ENCODE measurements at regions not wholly inside any gene's neighbourhood (a gene's known extent, or its start where the extent isn't known, plus 50 kb on each side); places are given as distances from the start of the nearest gene placed in this dataset.
"Not testable (repeated sequence)": the region's sequence is repeated elsewhere in the genome, so short reads cannot be mapped to it uniquely, and the experiment has no call there.

DNA sequence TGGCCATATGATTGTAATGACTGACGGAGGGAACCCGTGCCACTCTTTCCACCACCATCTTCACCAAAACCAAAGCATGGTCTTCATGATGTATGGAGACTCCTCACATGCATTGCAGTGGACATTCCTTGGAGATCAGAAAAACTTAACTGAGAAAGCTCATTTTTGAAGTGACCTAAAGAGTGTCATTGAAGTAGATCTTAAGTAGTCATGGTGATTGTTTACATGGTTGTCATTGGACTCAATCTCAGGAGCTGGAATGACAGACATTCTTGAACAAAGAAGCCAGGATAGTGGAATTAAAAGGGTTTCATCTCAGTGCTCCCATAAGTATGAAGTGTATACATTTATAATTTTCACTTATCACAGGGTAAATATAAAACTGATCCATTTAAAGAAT is 236.7 kb upstream of the IPO5 start:
- in situ Hi-C loops (cut with MboI; ENCODE audit: low sequenced_read_pairs): no loop called here

GRCh38 chr13:97719736-97720135 is 233.7 kb upstream of the IPO5 start:
- in situ Hi-C loops (cut with MboI; ENCODE audit: low sequenced_read_pairs): no loop called here

DNA sequence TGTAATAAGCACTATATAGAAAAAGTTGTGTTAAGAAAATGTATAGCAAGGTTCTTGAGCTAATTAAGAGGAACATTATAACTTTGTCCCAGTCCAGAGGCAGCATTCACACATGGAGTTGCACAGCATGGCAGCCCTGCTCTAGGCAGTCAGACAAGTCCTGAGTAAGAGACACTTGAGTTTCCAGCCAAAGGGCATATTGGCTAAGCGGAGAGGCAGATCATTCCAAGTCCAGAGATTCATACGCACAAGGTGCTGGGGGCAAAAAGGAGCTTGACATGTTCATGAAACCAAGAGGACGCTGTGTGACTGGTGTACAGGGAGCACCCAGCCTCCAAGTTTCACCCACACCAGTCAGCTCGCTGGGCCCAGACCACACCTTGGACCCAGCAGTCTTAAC is 232.6 kb upstream of the IPO5 start:
- in situ Hi-C loops (cut with MboI; ENCODE audit: low sequenced_read_pairs): no loop called here

DNA sequence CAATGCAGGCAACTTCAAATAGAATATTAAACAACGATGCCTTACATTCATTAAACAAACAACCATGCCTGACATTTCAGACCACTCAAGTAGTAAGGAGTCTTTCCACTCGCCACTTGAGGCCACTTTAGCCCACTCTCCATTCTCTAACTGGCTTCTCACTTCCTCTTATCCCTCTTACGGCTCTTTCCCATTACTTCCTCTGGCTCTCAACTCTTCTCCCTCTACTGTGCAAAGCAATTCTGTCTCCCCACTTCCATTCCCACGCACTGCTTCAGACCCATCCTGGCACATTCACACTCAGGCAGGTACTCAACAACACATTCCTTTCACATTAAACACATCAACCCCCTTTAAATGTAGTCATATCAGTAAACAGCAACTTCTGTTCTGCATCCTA is 229.8 kb upstream of the IPO5 start:
- in situ Hi-C loops (cut with MboI; ENCODE audit: low sequenced_read_pairs): no loop called here

GRCh38 chr13:97724450-97724849 is 229.0 kb upstream of the IPO5 start:
- in situ Hi-C loops (cut with MboI; ENCODE audit: low sequenced_read_pairs): no loop called here

DNA sequence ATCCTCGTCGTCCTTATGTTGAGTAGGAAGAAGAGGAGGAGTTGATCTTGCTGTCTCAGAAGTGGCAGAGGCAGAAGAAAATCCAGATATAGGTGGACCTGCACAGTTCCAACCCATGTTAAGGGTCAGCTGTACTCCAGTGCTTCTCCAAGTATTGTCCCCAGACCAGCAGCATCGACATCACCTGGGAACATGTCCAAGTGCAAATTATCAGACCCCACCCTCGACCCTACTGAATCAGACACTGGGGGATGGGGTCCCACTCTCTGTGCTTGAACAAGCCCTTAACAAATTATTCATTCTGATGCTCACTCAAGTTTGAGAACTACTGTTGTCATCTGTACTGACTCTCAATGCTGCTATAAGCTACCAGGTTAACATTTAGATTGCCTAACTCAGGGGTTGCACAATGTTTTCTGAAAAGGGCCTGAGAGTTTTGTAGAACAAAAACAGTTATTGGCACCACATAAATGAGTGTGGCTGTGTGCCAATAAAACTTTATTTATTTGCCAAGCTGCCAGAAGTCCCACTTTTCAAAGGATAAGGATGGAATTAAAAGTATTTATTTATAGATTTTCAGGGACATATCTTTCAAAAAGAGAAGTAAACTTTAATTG is 226.7 kb upstream of the IPO5 start:
- in situ Hi-C loops (cut with MboI; ENCODE audit: low sequenced_read_pairs): no loop called here

GRCh38 chr13:97727991-97728390 is 225.5 kb upstream of the IPO5 start:
- in situ Hi-C loops (cut with MboI; ENCODE audit: low sequenced_read_pairs): no loop called here

GRCh38 chr13:97736436-97736835 is 217.0 kb upstream of the IPO5 start:
- in situ Hi-C loops (cut with MboI; ENCODE audit: low sequenced_read_pairs): no loop called here

DNA sequence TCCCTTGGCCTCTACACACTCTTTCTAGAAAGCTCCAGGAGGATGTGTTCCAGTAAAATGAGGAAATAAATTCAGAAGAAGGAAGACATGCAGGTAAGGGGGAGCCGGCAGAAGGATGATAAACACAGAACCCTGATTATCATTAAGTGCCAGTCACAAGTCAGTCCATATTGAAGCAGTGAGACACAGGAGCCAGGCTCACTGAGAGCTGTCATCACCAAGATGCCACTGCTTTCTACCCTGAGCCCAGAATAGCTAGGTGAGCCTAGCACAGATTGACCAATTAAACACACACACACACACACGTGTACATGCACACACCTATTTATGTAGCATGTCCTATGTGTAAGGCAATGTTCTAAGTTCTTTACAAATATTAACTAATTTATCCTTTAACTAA is 211.4 kb upstream of the IPO5 start:
- in situ Hi-C loops (cut with MboI; ENCODE audit: low sequenced_read_pairs): no loop called here

DNA sequence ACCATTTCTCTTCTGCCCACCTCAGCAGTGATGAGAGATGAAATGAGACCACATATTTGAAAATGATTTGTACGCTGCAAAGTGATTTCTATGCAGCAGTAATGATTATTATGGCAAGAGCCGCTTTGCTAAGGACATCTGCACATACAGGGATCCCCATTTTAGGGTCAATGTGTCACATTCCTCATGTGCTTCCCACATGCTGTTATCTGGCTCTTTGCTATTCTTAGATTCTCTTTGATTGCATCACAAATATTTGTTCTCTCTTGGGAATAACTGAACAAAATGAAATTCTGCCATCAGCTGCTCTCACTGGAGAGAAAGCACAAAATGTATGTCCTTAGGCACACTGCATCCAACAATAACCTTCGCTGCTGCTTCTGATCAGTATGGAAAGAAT is 209.5 kb upstream of the IPO5 start:
- in situ Hi-C loops (cut with MboI; ENCODE audit: low sequenced_read_pairs): no loop called here

GRCh38 chr13:97746649-97747048 is 206.8 kb upstream of the IPO5 start:
- in situ Hi-C loops (cut with MboI; ENCODE audit: low sequenced_read_pairs): no loop called here

DNA sequence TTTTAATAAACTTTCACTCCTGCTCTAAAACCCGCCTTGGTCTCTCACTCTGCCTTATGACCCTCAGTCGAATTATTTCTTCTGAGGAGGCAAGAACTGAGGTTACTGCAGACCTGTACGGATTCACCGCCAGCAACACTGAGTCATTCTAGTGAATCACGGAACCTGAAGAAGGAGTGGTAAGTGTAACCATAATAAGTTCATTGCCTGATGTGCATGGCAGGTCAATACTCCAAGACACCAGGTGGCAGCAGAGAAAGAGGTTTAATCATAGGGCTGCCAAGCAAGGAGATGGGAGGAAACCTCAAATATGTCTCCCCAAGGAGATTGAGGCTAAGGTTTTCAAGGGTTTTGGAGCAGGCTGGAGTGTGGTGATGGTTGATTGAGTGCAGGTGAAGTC is 204.3 kb upstream of the IPO5 start:
- in situ Hi-C loops (cut with MboI; ENCODE audit: low sequenced_read_pairs): no loop called here

GRCh38 chr13:97751477-97751876 is 202.0 kb upstream of the IPO5 start:
- in situ Hi-C loops (cut with MboI; ENCODE audit: low sequenced_read_pairs): no loop called here

GRCh38 chr13:97752961-97753668 is 200.4 kb upstream of the IPO5 start:
- in situ Hi-C loops (cut with MboI; ENCODE audit: low sequenced_read_pairs): no loop called here

GRCh38 chr13:97753942-97754670 is 199.4 kb upstream of the IPO5 start:
- in situ Hi-C loops (cut with MboI; ENCODE audit: low sequenced_read_pairs): no loop called here

DNA sequence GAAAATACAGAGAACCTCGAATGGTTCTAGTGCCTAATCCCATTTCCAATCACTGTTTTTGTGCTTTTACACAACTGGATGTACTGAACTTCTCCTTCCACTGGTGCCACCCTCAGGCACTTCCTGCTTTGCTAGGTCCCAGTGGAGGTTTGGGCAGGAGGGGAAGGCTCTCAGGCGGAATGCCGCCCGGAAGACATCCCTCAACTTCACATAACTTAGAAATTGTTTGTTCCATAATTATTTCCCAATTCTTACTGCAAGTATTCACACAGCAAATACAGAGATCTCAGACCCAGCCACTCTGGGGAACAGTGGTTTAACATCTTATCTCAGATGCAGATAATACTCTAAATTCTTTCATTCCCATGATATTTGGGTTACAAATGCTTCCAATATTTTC is 195.7 kb upstream of the IPO5 start:
- in situ Hi-C loops (cut with MboI; ENCODE audit: low sequenced_read_pairs): no loop called here

DNA sequence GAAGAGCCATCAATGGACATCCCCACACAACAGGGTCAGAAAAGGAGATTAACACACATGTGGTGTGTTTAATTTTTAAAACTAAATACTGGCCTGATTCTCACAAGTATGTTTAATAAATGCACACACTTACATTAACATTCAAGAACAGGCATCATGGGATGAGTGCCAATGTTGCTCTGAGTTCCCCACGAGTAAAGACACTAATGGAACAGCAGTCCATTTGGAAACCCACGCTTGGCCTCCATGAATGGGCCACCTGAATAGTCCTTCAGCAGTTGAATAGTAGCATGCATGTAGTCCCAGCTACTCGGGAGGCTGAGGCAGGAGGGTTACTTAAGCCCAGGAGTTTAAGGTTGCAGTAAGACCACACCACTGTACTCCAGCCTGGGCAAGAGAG is 195.2 kb upstream of the IPO5 start:
- in situ Hi-C loops (cut with MboI; ENCODE audit: low sequenced_read_pairs): no loop called here

GRCh38 chr13:97761796-97762540 is 191.5 kb upstream of the IPO5 start:
- in situ Hi-C loops (cut with MboI; ENCODE audit: low sequenced_read_pairs): no loop called here

DNA sequence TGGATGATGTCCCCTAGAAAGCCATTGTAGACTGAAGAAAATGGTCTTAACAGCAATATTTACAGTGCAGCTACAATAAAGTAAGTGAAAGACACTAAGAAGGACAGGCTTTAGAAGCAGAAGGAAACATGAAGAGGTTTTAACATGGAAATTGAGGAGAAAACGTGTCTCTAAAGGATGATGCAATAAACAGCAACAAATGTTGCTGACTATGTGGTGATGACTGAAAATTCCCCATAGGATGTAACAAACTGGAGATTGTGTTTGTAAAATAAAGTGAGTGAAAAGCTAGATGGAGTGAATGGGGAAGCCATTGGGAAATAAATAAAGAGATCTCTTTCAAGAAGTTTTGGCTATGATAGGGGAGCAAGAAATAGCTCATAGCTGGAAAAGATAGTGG is 186.7 kb upstream of the IPO5 start:
- in situ Hi-C loops (cut with MboI; ENCODE audit: low sequenced_read_pairs): no loop called here

GRCh38 chr13:97768134-97768533 is 185.3 kb upstream of the IPO5 start:
- in situ Hi-C loops (cut with MboI; ENCODE audit: low sequenced_read_pairs): no loop called here

DNA sequence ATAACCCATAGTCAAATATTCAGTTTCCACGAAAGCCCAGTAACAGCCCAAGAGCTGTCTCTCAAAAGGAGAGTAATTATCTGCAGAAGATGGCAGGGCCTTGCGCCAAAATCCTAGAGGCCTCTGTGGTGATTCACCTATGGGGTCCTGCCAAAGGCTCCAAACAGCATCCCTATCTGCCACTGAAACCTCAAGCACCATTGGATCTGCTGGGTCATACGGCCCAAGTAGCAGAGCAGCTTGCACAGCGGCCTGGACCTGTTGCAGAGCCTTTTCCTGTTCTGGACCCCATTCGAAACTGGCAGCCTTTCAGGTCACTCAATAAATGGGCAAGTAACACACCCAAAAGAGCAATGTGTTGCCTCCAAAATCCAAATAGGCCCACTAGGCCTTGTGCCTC is 183.2 kb upstream of the IPO5 start:
- in situ Hi-C loops (cut with MboI; ENCODE audit: low sequenced_read_pairs): not testable (repeated sequence)

DNA sequence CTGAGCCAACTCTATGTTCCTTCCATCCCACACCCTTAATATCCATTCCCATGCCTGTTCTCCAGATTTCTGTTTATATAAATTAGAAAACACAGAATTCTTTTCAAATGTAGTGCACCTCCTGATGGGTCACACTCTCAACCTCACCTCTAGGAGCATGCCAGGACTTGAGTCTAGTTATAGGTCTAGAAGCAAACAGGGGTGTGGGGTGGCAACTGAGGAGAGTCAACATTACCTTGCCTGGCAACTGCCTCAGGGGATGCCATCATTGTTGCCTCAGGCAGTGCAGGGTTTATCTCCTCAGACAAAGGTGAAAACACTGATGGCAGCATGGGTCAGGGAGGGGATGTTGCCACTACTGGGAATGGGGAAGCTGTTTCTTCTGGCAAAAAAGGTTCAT is 181.0 kb upstream of the IPO5 start:
- in situ Hi-C loops (cut with MboI; ENCODE audit: low sequenced_read_pairs): not testable (repeated sequence)

Data from HL-60/S4 treated with phorbol 12-myristate 13-acetate at 8.2 ng/mL for 4 days and 3 days (cell line).